HCT116 (cell line): ENCODE measurements at regions not wholly inside any gene's neighbourhood (a gene's known extent, or its start where the extent isn't known, plus 50 kb on each side); places are given as distances from the start of the nearest gene placed in this dataset.

Experiments used
- ATAC-seq: fragments of 200-7000 bp; cut with Tn5 transposase; 2 replicates; pipeline ENCODE4 v1.9.1; 2020; ENCODE audit warnings: mild to moderate bottlenecking, moderate library complexity
- BruUV-seq: library from RNA; stranded (reverse); fragments of 400-500 nt; replicated peaks from 2 replicates; lab custom pipeline; 2021; lab: Mats Ljungman, UMichigan
- CTCF ChIA-PET: fragments of 300-600 bp; sonication (Branson Sonifier 250); formaldehyde crosslinking; loops from one replicate; lab custom pipeline; 2021; ENCODE audit warnings: antibody characterized with exemption; lab: Charles Lee
- POLR2A ChIA-PET: fragments of 300-600, 350-600 bp; sonication (Branson Sonifier 250); formaldehyde crosslinking; loops from one replicate; lab custom pipeline; 2021; ENCODE audit warnings: antibody characterized with exemption; lab: Charles Lee
- RAD21 ChIA-PET, 2 experiments: fragments of 300-600 bp; sonication (Branson Sonifier 250); formaldehyde crosslinking; loops; one replicate each; lab custom pipeline; 2023; ENCODE audit warnings: low total read pairs in 2 of 2; ENCODE audit not compliant: uncharacterized antibody in 2 of 2, unreplicated experiment in 2 of 2, low non-redundant PET in 1 of 2; lab: Charles Lee
- DNase-seq: peaks from one replicate; pipeline ENCODE4 v3.0.0-alpha.2; 2010; ENCODE audit warnings: low read depth, low spot score
- H2AFZ ChIP-seq: fragments of 200-600 bp; shearing (Covaris generic), sonication (generic); 2 replicates; pipeline ENCODE4 v1.6.1; 2017; ENCODE audit warnings: low read depth, mixed run types, mixed read lengths, antibody characterized with exemption, low read length; ENCODE audit not compliant: poor library complexity, severe bottlenecking
- H3K27ac ChIP-seq: 2 replicates; pipeline ENCODE4 v1.5.1; 2012; ENCODE audit warnings: low read depth, low read length
- H3K27me3 ChIP-seq: fragments of 200-600 bp; sonication (generic); 2 replicates; pipeline ENCODE4 v1.6.1; 2016; ENCODE audit warnings: mixed run types, low read length, mixed read lengths; ENCODE audit not compliant: insufficient read depth
- H3K36me3 ChIP-seq, 2 experiments: fragments of 200-500 bp in 1 of 2; fragments of 200-600 bp in 1 of 2; sonication (Bioruptor generic) in 1 of 2; sonication (generic) in 1 of 2; 2 replicates each; pipeline versions ENCODE4 v1.5.1 to v1.6.1; 2014 to 2016; ENCODE audit warnings: low read length in 2 of 2, inconsistent platforms in 1 of 2, mixed read lengths in 1 of 2, mixed run types in 1 of 2; ENCODE audit not compliant: insufficient read depth in 2 of 2, control insufficient read depth in 1 of 2
- H3K4me1 ChIP-seq, 2 experiments: fragments of 200-600 bp in 1 of 2; sonication (generic) in 1 of 2; 2 replicates each; pipeline versions ENCODE4 v1.5.1 to v1.6.1; 2012 to 2017; ENCODE audit warnings: low read length in 2 of 2, inconsistent platforms in 1 of 2, mild to moderate bottlenecking in 1 of 2, mixed read lengths in 1 of 2, mixed run types in 1 of 2, moderate library complexity in 1 of 2; ENCODE audit not compliant: insufficient read depth in 2 of 2, control insufficient read depth in 1 of 2
- H3K4me2 ChIP-seq: fragments of 200-600 bp; sonication (generic); 2 replicates; pipeline ENCODE4 v1.6.1; 2017; ENCODE audit warnings: mixed run types, low read length, mixed read lengths
- H3K4me3 ChIP-seq, 2 experiments: fragments of 200-600 bp in 1 of 2; sonication (generic) in 1 of 2; replicated peaks in 1 of 2; 2 replicates each; pipeline ENCODE4 v1.5.1; 2011 to 2016; ENCODE audit warnings: low read length in 2 of 2, control low read depth in 1 of 2, low read depth in 1 of 2, mild to moderate bottlenecking in 1 of 2, mixed read lengths in 1 of 2, mixed run types in 1 of 2
- H3K79me2 ChIP-seq: fragments of 200-600 bp; sonication (generic); 2 replicates; pipeline ENCODE4 v1.6.1; 2017; ENCODE audit warnings: mild to moderate bottlenecking, mixed run types, low read length, moderate library complexity, mixed read lengths; ENCODE audit not compliant: insufficient read depth
- H3K9ac ChIP-seq: fragments of 200-600 bp; sonication (generic); 2 replicates; pipeline ENCODE4 v1.6.1; 2016; ENCODE audit warnings: low read length, mixed read lengths
- H3K9me2 ChIP-seq: fragments of 200-600 bp; sonication (generic), shearing (Covaris generic); 2 replicates; pipeline ENCODE4 v1.6.1; 2017; ENCODE audit warnings: mixed run types, mild to moderate bottlenecking, moderate library complexity; ENCODE audit not compliant: insufficient read depth
- H3K9me3 ChIP-seq, 2 experiments: fragments of 200-500 bp in 1 of 2; fragments of 200-600 bp in 1 of 2; sonication (Bioruptor generic) in 1 of 2; sonication (generic) in 1 of 2; 2 replicates each; pipeline ENCODE4 v1.6.1; 2014 to 2017; ENCODE audit warnings: low read length in 2 of 2, mixed read lengths in 2 of 2, inconsistent platforms in 1 of 2, low read depth in 1 of 2, mild to moderate bottlenecking in 1 of 2, mixed run types in 1 of 2, moderate library complexity in 1 of 2; ENCODE audit not compliant: control insufficient read depth in 1 of 2, insufficient read depth in 1 of 2
- H4K20me1 ChIP-seq: fragments of 200-600 bp; sonication (generic), shearing (Covaris generic); 2 replicates; pipeline ENCODE4 v1.6.1; 2017; ENCODE audit warnings: mixed run types, mild to moderate bottlenecking, moderate library complexity; ENCODE audit not compliant: insufficient read depth
- CBX3 ChIP-seq: IDR thresholded peaks from 2 replicates; pipeline ENCODE4 v1.6.1; 2012; ENCODE audit warnings: low read depth
- ELF1 ChIP-seq: IDR thresholded peaks from 2 replicates; pipeline ENCODE4 v1.6.1; 2012; ENCODE audit warnings: low read depth, borderline replicate concordance
- EZH2phosphoT487 ChIP-seq: fragments of 200-600 bp; IDR thresholded peaks from 2 replicates; pipeline ENCODE4 v1.6.1; 2018; ENCODE audit warnings: antibody characterized with exemption, borderline replicate concordance
- SIN3A ChIP-seq: IDR thresholded peaks from 2 replicates; pipeline ENCODE4 v1.6.1; 2012; ENCODE audit warnings: low read depth
- SRF ChIP-seq: IDR thresholded peaks from 2 replicates; pipeline ENCODE4 v1.6.1; 2012; ENCODE audit warnings: low read depth
- YY1 ChIP-seq: IDR thresholded peaks from 2 replicates; pipeline ENCODE4 v1.6.1; 2011; ENCODE audit warnings: low read length, low read depth, moderate library complexity, mild to moderate bottlenecking; ENCODE audit not compliant: insufficient replicate concordance; ENCODE audit errors: extremely low read depth
- ZNF274 ChIP-seq: fragments of 200-500 bp; sonication (Bioruptor generic); IDR thresholded peaks from 2 replicates; pipeline ENCODE4 v1.6.1; 2014; ENCODE audit warnings: mild to moderate bottlenecking, low read depth, low read length, inconsistent platforms
- intact Hi-C: fragments of 100-400 bp; cut with micrococcal nuclease; formaldehyde crosslinking; loops from 2 replicates; pipeline ENCODE4 v1.10.0; 2022
- TF ChIP-seq, protein P1 (sequence below): IDR thresholded peaks from 2 replicates; pipeline ENCODE4 v1.6.1; 2012
- TF ChIP-seq, protein P2 (sequence below), 3 experiments: fragments of 200-600 bp in 1 of 3; sonication (generic) in 1 of 3; IDR thresholded peaks in 2 of 3; conservative IDR thresholded peaks in 1 of 3; 2 replicates each; pipeline ENCODE4 v1.5.1; 2012 to 2017; ENCODE audit warnings: low read depth in 2 of 3, low read length in 2 of 3, antibody characterized with exemption in 1 of 3, borderline replicate concordance in 1 of 3, control low read depth in 1 of 3, mild to moderate bottlenecking in 1 of 3, mixed read lengths in 1 of 3, mixed run types in 1 of 3, moderate library complexity in 1 of 3; ENCODE audit not compliant: insufficient read depth in 1 of 3

DNA sequence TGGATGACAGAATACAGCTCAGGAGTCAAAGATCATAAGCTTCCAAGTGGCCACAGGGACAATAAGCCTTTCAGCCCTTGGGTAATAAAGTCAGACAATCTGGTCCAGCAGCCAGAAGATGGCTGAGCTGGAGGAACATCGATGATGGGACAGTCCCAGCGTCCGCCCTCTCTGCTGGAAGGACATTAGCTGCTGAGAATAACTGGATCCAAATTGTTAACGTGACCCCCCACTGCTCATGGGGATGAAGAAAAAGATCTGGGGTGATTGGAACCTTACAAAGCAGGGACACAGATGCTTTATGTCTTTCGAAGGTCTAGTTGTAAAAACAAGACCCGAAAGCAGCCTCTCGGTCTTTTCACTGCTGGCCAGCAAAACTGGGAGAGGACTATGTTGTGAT lies 71.0 kb downstream of the IGLL5 start:
- TF ChIP-seq, protein P1, sequence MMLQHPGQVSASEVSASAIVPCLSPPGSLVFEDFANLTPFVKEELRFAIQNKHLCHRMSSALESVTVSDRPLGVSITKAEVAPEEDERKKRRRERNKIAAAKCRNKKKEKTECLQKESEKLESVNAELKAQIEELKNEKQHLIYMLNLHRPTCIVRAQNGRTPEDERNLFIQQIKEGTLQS: no peak
- TF ChIP-seq ZNF274 (no peak), SRF (no peak), SIN3A (no peak), EZH2phosphoT487 (no peak), CBX3 (no peak), YY1 (no peak), ELF1 (no peak)
- TF ChIP-seq, protein P2, sequence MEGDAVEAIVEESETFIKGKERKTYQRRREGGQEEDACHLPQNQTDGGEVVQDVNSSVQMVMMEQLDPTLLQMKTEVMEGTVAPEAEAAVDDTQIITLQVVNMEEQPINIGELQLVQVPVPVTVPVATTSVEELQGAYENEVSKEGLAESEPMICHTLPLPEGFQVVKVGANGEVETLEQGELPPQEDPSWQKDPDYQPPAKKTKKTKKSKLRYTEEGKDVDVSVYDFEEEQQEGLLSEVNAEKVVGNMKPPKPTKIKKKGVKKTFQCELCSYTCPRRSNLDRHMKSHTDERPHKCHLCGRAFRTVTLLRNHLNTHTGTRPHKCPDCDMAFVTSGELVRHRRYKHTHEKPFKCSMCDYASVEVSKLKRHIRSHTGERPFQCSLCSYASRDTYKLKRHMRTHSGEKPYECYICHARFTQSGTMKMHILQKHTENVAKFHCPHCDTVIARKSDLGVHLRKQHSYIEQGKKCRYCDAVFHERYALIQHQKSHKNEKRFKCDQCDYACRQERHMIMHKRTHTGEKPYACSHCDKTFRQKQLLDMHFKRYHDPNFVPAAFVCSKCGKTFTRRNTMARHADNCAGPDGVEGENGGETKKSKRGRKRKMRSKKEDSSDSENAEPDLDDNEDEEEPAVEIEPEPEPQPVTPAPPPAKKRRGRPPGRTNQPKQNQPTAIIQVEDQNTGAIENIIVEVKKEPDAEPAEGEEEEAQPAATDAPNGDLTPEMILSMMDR (IDR thresholded peaks at IDR 0.05 in 2 of 3, conservative IDR thresholded peaks at IDR 0.05 in 1 of 3; ENCODE audit: borderline replicate concordance in 1 of 3, insufficient read depth in 1 of 3, low read depth in 2 of 3, low read length in 2 of 3): no peak
- TF ChIP-seq, all 23 proteins: peak for 0
- Histone ChIP-seq H3K4me2 (no peak overlapping the region), H3K4me3 (no peak overlapping the region), H3K36me3 (no peaks in the 10 kb centered on the region), H3K9me2 (no peaks in the 10 kb centered on the region), H3K4me1 (no peaks in the 10 kb centered on the region), H3K79me2 (no peaks in the 10 kb centered on the region), H3K27me3 (no peaks in the 10 kb centered on the region), H2AFZ (no peak overlapping the region), H3K9me3 (peaks cover 0 to 12% of the 10 kb centered on the region in 2 experiments; a peak in 2 of 4 replicates), H4K20me1 (no peaks in the 10 kb centered on the region), H3K27ac (no peak overlapping the region), H3K9ac (no peak overlapping the region)
- DNase-seq: no peak
- ChIA-PET CTCF (interaction anchor here (1.0 to 5.9 kb wide), 14 partner anchors 16 to 495 kb away, joined by 3 to 174 read pairs (median 6); partner anchors contain the start of gene RAB36), POLR2A (no interaction called here), RAD21 (interaction anchor here (1.9 to 2.9 kb wide), 3 partner anchors 169 to 427 kb away, joined by 7 to 23 read pairs (median 15); no protein-coding TSS in a partner anchor)
- intact Hi-C loops: loop anchor here (1.0 to 10.0 kb wide), 6 partner anchors 170 to 428 kb away; no protein-coding TSS in a partner anchor
- no peak for ATAC-seq
- BruUV-seq: no TSS peak
